SKM-1 treated with dmso at 0.1 percent for 144 hours (cell line): ENCODE measurements at regions not wholly inside any gene's neighbourhood (a gene's known extent, or its start where the extent isn't known, plus 50 kb on each side); places are given as distances from the start of the nearest gene placed in this dataset.

Experiments used
- DNase-seq: peaks from one replicate; lab custom pipeline; 2025; ENCODE audit not compliant: unreplicated experiment; lab: John Stamatoyannopoulos, UW

DNA sequence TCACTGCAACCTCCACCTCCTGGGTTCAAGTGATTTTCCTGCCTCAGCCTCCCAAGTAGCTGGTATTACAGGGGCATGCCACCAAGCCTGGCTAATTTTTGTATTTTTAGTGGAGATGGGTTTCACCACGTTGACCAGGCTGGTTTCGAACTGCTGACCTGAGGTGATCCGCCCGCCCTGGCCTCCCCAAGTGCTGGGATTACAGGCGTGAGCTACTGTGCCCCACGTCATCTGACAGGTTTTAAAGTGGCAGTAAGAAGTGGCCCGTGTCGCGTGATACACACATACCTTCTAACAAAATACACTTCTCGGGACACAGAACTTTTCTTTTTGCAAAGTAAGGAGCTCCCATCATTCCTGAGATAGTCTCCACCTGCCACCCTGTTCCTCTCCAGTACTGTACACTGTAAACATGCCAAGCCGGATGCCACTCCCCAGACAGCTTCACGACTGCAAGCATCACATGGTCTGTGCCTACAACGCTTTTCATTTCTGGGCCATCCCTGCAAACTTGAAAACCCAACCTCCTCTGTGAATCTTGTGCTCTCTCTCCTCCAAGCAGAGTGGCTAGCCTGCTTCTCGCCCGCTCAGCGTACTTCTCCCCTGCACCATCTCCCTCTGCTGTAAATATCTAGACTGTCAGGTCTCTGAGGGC lies 256.3 kb upstream of the KLF14 start:
- DNase-seq: no peak

DNA sequence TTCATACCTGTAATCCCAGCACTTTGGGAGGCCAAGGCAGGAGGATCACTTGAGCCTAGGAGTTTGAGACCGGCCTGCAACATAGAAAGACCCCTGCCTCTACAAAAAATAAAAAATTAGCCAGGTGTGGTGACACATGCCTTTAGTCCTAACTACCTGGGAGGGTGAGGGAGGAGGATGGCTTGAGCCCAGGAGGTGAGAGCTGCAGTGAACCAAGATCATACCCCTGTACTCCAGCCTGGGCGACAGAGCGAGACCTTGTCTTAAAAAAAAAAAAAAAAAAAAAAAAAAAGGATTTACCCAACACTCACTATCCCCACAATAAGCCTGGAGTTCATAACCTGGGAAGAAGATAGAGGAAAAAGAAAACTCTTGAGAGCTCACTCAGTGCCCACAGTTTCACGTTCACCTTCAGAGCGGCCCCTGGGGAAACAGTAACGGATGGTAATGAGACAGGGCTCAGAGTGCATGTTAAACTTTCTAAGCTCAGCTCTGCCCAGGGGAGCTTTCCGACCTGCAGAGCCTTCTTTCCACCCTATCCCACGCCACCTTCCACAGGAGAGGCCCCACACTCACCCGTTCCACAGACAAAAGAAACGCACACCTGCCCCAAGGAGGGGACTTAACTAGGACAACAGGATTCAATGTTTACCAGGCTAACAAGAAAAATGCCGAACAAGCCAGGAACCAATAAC lies 259.8 kb upstream of the KLF14 start:
- no peak for DNase-seq

DNA sequence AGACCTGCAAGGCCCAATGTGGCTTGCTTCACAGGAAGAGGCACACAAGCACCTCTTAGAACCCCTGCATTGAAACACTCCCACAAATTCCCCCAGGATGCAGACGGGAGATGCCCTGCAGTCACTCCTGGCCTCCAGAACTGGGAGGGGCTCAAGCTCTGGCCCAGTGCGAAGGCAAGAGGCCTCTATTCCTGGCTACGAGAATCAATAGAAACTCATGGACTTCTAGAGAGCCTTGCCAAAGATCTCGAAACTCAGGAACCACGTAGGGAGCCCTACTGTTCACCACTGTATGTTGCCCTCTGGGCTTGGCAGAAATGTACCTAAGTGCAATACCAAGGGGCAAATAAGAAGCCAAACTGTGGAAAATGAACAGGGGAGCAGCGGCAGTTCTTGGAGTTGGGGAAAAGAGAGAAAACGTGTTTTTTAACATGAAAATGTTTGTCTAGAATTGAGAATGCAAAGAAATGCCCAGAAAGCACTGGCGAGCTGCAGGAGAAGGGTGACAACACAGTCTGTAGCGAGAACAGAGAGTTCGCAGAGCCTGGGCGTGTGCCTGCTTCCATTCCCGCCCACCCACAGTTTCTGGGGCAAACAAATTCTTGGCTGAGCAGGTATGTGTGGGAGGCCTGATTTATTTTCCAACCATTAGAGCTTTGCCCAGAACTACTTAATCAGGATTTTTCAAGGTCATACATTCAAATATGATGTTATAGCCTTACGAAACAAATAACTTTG lies 260.5 kb upstream of the KLF14 start:
- no peak for DNase-seq

DNA sequence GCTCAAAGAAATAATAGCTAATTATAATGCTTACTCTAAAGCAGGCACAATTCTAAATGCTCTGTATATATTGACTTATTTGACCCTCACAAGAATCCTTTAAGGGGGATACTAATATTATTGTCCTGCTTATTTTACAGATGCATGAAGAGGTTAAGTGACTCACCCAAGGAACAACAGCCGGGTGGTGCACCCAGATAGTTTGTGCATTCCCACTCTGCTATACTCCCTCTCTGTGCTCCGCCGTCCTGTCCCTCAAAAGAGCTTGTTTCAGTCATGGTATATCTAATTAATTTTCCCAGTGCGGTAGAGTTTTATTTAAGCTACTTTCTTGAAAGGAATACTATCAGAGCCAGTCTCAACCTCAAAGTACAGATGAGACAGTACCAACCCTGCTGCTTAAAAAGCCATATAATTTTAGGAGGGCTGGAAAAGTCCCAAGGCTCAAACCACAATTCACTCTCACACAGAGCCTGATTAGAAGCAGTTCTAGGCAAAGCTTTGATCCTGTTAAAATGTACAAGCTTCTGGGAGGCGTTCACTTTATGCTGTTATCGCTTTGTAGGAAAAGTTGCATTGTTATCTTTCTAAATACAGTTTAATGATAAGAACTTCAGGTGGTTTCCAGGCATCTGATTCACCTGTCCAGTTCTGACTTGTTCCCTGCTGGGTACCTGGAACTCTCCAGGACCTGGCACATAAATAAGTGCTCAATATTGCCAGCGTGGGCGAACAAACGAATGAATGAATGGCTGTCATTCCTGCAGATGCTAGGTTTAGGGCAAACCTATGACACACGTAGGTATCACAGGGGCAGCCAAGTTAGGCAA lies 261.5 kb upstream of the KLF14 start:
- no peak for DNase-seq

DNA sequence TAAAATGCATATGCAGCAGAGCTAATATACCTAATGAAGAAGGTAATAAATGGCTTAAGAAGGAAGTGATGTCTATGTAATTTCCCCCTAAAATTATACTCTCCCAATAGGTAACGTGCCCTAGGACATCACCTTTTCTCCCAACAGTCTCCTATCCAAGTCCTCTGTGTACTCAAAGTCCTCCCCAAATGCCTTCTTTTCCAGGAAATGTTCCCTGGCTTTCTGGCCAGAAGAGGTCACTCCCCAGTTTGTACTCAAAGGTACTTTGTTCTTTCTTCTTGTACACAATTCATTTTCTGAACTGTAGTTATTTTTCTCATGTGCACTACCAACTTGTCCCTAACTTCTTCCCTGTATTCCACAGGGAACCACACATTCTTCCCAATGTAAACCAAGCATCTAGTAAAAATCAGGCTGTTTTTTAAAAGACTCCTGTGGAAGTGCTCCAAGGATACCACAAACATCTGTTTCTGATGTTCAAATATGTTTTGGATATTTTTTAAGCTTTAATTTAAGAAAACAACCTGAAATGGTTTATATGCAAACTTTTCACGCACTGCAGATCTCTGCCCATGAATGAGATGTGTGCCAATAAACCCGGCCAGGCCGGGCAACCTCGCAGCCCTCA lies 262.3 kb upstream of the KLF14 start:
- no peak for DNase-seq

DNA sequence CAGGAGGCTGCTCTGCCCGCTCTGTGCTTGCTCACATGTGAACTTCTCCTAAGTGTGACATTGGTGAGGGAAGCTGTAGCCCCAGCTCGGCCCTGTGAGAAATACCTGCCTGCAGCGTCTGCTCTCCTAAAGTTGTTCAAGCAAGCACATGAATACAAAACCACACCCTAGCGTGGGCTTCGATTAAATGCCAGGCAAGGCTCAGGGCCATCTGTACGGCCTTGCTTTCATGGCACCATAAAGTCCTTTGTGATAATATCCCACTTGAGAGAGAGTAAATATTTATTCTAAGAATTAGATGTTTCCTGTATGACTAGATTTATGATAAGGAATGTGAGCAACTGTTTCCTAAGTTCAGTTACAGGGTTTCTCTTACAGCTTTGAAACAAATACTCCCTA lies 262.8 kb upstream of the KLF14 start:
- DNase-seq: no peak

DNA sequence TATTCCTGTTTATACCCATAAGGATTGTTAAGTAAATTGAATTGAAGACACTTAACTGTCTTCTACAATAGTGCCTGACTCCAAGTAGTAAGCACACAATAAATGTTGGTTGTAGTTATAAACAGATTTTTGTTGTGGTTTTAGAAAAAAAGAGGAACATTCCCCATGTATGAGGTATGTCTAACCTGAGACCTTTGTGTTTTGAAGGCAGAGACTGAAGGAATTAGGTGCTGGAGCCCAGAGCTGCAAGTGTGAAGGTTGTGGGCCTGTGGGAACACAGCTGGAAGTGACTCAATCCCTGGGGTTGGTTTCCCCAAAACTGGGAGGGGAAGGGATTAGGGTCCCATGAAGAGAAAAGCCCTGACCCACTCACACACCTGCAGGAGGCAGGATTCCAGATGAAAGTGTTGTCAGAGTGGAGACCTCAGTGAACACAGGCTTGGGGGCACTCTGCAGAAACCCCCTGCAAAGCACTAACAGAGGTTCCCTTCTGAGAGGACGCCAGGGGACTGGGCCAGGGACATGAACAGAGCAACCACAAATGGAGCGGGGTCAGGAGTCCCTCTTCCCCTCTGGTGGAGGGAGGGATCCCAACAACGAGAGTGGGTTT lies 265.1 kb upstream of the KLF14 start:
- no peak for DNase-seq

DNA sequence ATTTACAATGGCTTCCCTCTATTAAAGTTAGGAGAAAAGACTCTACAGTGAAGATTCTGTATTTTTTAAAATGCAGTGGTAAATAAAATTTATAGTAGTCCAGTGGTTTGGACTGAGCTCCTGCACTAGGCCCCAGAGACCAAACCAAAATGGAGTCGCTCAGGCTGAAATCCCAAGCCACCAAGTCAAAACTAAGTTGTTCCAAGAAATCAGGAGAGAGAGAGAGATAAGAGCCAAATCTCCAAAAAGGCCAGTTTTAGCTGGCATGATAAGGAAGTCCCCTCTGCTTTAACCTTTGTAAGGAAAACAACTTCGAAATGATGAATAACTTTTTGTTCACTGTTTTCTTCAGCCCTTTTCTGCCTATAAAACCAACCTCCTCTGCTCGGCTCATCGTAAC lies 265.9 kb upstream of the KLF14 start:
- no peak for DNase-seq

DNA sequence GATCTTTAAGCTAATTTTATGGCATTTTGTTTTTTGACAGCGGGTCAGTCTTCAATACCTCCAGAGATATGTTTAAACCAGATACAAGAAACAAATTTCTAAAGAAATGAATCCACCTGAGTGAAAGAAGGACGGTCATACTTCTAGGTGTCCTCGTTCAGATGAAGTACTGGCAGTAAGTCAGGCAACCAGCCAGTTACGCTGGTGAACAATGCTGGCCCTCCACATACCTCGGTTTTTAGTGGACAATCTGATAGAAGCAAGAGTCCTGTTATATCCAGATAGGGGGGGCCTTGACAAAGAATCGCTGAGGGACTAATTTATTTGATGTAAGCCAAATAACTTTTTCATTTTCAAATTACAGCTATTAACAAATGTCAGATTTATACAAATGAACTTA lies 266.4 kb upstream of the KLF14 start:
- DNase-seq: no peak

DNA sequence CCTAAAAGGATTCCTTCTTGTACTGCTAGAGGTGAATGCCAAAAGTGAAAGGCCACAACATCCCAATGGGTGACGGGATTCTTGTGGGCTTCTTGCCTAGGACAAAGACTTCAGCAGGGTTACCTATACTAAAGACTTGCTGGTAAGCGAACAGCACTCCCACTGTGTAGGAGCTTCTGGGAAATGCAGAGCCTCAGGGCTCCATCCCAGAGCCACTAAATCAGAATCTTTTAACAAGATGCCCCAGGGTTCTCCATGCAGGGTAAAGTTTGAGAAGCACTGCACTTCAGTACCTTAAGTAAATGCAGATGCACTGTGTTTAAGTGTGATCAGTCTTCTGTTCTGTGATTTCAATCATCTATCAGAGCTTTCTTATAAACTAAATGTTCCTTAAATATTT lies 266.9 kb upstream of the KLF14 start:
- DNase-seq: no peak

DNA sequence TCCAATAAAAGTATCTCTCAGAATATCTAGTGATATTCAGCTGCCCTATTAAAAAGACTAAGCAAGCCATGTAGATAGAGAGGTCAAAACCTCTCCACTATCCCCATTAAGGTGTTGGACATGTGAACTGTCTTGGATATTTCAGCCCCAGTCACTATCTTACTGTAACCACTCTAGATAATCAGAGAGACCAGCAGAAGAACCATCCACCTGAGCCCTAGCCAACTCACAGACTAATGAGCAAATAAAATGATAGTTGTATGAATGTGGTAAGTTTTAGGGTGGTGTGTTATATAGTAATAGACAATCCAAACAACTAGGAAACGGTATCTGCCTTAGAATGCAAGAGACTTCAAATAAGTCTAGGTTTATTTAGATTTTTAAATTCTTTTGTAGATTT lies 268.6 kb upstream of the KLF14 start:
- no peak for DNase-seq

DNA sequence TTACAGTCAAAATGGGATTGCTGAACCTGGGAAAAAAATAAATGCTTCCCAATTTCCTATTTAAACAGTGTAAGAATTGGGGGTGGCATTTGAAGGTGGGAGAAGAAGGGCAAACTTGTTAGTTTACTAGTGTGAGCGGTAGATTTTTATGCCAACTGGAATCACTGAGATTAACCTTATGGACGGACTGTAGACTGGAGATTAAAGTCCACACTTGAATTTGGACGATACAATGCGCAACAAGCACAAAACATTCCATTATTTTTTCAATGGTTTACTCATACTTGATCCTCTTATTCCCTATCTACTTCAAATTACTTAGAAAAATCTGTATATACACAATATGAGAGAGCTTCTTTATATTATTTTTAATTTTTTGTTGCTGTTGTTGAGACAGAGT lies 269.6 kb upstream of the KLF14 start:
- DNase-seq: no peak

DNA sequence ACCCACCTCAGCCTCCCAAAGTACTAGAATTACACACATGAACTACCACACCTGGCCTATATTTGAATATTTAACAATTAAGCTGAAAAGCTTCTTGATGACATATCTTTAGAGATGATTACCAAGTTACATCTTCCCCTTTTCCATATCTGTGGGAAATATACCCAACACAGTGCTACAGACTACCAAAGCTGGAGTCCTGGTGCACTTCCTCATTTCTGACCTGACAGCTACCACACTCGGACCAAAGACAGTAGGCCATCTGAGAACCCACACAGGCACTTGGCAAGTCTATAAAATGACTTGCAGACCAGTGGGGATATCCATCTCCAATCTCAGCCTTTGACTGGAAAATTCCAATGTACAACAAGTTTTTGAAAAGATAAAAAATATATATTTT lies 270.4 kb upstream of the KLF14 start:
- peak; percentile 81 for DNase-seq

DNA sequence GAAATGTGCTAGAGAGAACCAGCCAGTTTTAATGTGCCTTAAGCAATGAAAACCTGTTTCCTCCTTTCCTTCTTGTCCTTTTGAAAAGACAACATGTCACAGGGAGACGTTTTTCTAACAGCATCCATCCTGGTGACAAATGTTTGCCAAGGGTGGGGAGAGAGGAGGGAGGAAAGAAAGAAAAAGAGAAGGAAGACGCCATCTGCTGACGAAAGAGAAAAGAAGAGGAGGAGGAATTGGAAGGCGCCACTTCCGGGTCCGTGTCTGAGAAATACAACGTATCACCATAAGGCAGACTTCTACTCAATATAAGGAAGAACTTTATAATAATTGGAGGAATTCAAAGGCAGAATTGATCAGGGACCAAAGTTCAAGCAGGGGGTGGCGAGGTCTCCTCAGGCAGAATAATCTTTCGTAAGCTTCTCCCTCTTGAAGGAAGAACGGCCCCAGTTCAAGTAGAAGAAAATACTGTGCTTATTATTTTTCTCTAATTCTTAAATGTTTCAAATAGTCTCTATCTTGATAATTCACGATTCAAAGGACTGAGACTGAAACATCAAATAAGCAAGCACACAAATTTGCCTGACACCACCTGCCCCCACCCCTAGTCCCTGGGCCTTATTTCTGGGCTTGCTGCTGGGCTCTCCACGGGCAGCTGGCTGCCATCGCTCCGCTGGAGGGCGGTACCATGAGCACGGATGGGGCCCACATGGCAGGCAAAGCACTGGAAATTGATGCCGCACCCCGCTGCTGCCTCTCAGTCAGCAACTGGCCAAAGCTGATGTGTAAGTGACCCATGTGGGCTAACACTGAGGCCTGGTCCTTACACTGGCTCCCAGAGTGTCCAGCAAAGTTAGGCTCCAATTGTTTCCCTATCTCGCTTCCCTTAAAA lies 273.7 kb upstream of the KLF14 start:
- DNase-seq: peak; percentile 30

DNA sequence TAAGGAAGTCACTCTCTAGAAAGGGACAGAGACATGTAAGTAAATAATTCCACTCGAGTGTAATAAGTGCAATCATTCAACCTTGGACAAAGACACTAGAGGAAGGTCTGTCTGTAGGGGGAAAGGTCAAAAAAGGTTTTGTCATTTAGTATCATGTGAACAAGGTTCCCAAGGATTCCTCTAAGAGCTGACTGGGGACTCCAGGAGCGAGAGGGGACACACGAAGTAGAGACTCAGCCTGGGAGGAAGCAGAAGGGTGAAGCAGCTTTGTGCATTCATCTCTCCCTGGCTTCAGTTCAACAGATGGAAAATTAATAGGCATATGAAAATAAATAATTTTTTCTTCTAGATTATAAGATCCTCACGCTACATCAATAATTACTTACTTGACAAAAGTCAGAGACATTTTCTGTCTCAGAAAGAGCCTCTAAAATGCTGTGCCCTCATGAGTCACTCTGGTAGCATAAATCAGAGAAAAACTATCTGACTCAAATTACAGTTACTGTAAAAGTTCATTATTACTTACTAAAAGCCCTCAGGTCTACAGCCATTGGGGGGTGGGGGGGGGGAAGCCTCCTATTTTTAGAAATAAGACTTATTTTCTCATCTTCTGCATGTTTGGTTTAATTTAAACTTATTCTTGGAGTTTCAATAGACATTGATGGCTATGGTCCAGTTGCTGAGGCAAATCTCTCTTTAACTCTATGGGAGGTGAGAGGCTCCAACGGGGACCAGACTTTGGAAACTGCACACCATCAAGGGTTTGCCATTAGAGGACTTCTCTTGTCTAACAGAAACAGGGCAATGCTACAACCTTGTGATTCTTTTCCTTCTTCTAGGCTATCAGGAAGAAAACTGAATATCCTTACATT lies 275.1 kb upstream of the KLF14 start:
- DNase-seq: no peak

DNA sequence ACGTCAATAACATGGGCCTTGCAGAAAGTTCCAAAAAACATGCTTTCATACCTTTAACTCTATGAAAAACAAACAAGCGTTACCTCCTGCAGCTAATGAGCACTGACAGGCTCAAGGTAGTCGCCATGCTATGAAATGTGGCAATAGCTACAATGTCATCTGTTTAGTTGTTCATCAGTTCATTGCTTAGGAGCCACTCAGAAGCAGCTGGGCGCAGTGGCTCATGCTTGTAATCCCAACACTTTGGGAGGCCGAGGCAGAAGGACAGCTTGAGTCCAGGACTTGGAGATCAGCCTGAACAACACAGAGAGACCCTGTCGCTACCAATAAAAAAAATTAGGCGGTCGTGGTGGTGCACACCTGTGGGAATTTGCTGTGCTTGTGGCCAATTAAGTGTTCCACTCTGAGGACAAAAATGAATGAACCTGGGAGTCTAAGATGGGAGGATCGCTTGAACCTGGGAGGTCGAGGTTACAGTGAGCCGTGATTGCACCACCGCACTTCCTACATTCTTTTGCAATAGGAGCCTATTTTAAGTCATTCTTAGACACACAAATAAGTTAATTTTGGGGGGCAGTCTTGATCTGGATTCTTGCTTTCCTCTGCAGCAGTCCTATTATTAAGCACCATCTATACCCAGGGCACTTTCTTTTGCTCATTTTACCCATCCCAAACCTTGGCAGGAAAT lies 276.2 kb upstream of the KLF14 start:
- peak; percentile 50 for DNase-seq

DNA sequence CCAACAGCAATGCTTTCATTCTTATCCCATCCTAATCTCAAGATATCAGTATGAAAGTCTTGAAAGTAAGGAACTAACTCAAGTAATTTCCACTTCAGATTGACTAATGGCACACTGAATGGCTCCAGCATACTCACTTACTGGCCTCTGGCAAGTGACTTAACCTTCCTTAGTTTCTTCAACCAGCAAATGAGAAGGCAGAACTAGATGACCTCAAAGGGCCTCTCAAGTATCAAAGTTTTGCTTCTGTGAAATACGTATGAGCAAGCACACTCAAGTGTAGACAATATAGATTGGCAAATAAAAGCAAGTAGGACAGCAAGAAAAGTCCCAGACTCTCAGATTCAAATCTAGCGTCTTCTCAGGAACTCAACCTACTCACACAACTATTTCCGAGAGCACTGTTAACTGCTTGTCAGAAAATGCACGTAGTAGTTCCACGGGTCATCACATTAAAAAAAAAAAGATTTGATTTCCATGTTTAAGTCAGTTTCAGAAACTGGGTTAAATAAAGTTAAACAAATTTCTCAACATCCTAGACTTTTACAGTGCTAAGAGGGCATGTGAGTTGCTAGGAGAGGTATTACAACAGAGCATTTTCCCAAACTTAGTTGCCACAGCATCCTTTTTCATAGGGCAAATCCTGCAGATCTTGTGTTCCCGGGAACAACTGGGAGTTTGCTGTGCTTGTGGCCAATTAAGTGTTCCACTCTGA lies 276.9 kb upstream of the KLF14 start:
- DNase-seq: peak; percentile 71

DNA sequence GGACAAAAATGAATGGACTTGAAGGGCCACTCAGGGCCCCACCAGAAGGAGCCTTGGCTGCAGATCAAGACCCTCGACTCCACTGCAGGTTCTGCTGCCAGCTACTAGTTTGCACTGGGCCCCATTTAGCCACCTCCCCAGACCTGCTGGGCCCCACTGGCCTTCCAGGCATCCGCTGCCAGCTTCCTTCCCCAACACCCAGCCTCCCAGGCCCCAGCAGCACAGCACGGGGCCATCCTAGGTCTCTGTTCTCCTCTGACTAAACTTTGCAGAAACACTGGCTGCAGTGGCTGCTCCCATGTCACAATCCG lies 277.4 kb upstream of the KLF14 start:
- peak; percentile 68 for DNase-seq
